B cell (primary cell): ENCODE measurements at regions not wholly inside any gene's neighbourhood (a gene's known extent, or its start where the extent isn't known, plus 50 kb on each side); places are given as distances from the start of the nearest gene placed in this dataset.

Source experiments
- ATAC-seq: fragments of 200-7000 bp; cut with Tn5 transposase; one replicate; pipeline ENCODE4 v1.10.0; 2021; ENCODE audit warnings: low read depth, mild to moderate bottlenecking, moderate number of reproducible peaks, moderate library complexity
- CTCF ChIA-PET: fragments of 350-600 bp; sonication (Branson Sonifier 250); formaldehyde crosslinking; loops from one replicate; lab custom pipeline; 2021; ENCODE audit warnings: antibody characterized with exemption, inconsistent platforms; lab: Charles Lee
- POLR2A ChIA-PET: fragments of 350-600 bp; sonication (Branson Sonifier 250); formaldehyde crosslinking; loops from one replicate; lab custom pipeline; 2021; ENCODE audit warnings: antibody characterized with exemption; lab: Charles Lee
- DNase-seq: peaks from one replicate; pipeline ENCODE4 v3.0.0; 2013
- H2AFZ ChIP-seq: 2 replicates; pipeline ENCODE4 v1.6.1; 2012; ENCODE audit warnings: mild to moderate bottlenecking, low read depth, low read length; ENCODE audit not compliant: insufficient read depth, poor library complexity, severe bottlenecking
- H3K27ac ChIP-seq, 2 donors: 1 replicate in 1 of 2; 2 replicates in 1 of 2; pipeline ENCODE4 v1.5.1; 2012 to 2013; ENCODE audit warnings: low read length in 2 of 2, mild to moderate bottlenecking in 2 of 2, moderate library complexity in 1 of 2
- H3K27me3 ChIP-seq, 4 experiments: fragments of 200-600 bp in 1 of 4; sonication (generic) in 1 of 4; replicated peaks in 1 of 4; 1 replicate in 2 of 4; 2 replicates in 2 of 4; pipeline versions ENCODE4 v1.6.1 to v1.7.0; 2013 to 2016; ENCODE audit warnings: low read length in 3 of 4, mild to moderate bottlenecking in 2 of 4, mixed read lengths in 1 of 4, moderate library complexity in 1 of 4; ENCODE audit not compliant: insufficient read depth in 4 of 4, control insufficient read depth in 3 of 4; ENCODE audit errors: control extremely low read depth in 1 of 4
- H3K36me3 ChIP-seq, 2 experiments: replicated peaks in 1 of 2; 1 replicate in 1 of 2; 2 replicates in 1 of 2; pipeline versions ENCODE4 v1.6.1 to v1.7.1; 2013; ENCODE audit warnings: low read length in 1 of 2; ENCODE audit not compliant: insufficient read depth in 2 of 2, control insufficient read depth in 1 of 2; ENCODE audit errors: control extremely low read depth in 1 of 2, extremely low read depth in 1 of 2
- H3K4me1 ChIP-seq, 2 donors: fragments of 200-600 bp in 1 of 2; sonication (generic) in 1 of 2; 1 replicate in 1 of 2; 2 replicates in 1 of 2; pipeline versions ENCODE4 v1.5.1 to v1.6.1; 2013 to 2017; ENCODE audit warnings: low read length in 2 of 2; ENCODE audit not compliant: control insufficient read depth in 2 of 2, insufficient read depth in 2 of 2
- H3K4me2 ChIP-seq: replicated peaks from 2 replicates; pipeline ENCODE3; 2012; ENCODE audit warnings: mild to moderate bottlenecking, low read depth, low read length; ENCODE audit not compliant: poor library complexity, severe bottlenecking
- H3K4me3 ChIP-seq, 5 experiments: fragments of 200-600 bp in 1 of 5; sonication (generic) in 1 of 5; 1 replicate in 3 of 5; 2 replicates in 2 of 5; pipeline versions ENCODE4 v1.5.1 to v1.7.0; 2011 to 2016; ENCODE audit warnings: low read length in 4 of 5, mild to moderate bottlenecking in 4 of 5, low read depth in 2 of 5, control low read depth in 1 of 5, moderate library complexity in 1 of 5; ENCODE audit not compliant: insufficient read depth in 1 of 5; ENCODE audit errors: control extremely low read depth in 1 of 5, extremely low read depth in 1 of 5
- H3K79me2 ChIP-seq: fragments of 200-600 bp; sonication (generic); one replicate; pipeline ENCODE4 v1.6.0; 2016; ENCODE audit warnings: low read length; ENCODE audit not compliant: control insufficient read depth, insufficient read depth
- H3K9ac ChIP-seq: fragments of 200-600 bp; sonication (generic); 2 replicates; pipeline ENCODE4 v1.6.1; 2017; ENCODE audit warnings: mild to moderate bottlenecking, low read length, moderate library complexity
- H3K9me3 ChIP-seq, 3 donors: one replicate each; pipeline versions ENCODE4 v1.6.1 to v1.7.1; 2013; ENCODE audit warnings: low read length in 2 of 3; ENCODE audit not compliant: control insufficient read depth in 2 of 3, insufficient read depth in 1 of 3; ENCODE audit errors: control extremely low read depth in 1 of 3
- H4K20me1 ChIP-seq: 2 replicates; pipeline ENCODE4 v1.6.0; 2012; ENCODE audit warnings: mild to moderate bottlenecking, low read length; ENCODE audit not compliant: insufficient read depth, control insufficient read depth, poor library complexity, severe bottlenecking
- H3K27ac Mint-ChIP-seq: one replicate; pipeline ENCODE4 v1.8.0; 2021; ENCODE audit warnings: mixed read lengths
- H3K27me3 Mint-ChIP-seq: one replicate; pipeline ENCODE4 v1.8.0; 2021; ENCODE audit warnings: mixed read lengths
- H3K4me1 Mint-ChIP-seq: one replicate; pipeline ENCODE4 v1.8.0; 2021; ENCODE audit warnings: mixed read lengths
- H3K4me3 Mint-ChIP-seq: one replicate; pipeline ENCODE4 v1.8.0; 2021; ENCODE audit warnings: mixed read lengths
- H3K9me3 Mint-ChIP-seq: one replicate; pipeline ENCODE4 v1.8.0; 2022; ENCODE audit warnings: mixed read lengths; ENCODE audit not compliant: insufficient read depth
- EZH2 ChIP-seq: IDR thresholded peaks from 2 replicates; pipeline ENCODE4 v1.6.1; 2012; ENCODE audit warnings: borderline replicate concordance, low read depth, mild to moderate bottlenecking, moderate library complexity, low read length; ENCODE audit not compliant: insufficient read depth, poor library complexity, severe bottlenecking
- WGBS: methylation state at CpG from one replicate; pipeline ENCODE4 v1.1.5; 2013; ENCODE audit warnings: missing lambda C conversion rate; ENCODE audit not compliant: insufficient coverage; 5-methylcytosine and 5-hydroxymethylcytosine counted together
- intact Hi-C: fragments of 100-400 bp; cut with micrococcal nuclease; formaldehyde crosslinking; loops from one replicate; pipeline ENCODE4 v1.10.0; 2022
- TF ChIP-seq, protein P1 (sequence below): fragments of 200-600 bp; IDR thresholded peaks from one replicate; pipeline ENCODE4 v1.8.0; 2022; ENCODE audit warnings: antibody characterized with exemption, mild to moderate bottlenecking

DNA sequence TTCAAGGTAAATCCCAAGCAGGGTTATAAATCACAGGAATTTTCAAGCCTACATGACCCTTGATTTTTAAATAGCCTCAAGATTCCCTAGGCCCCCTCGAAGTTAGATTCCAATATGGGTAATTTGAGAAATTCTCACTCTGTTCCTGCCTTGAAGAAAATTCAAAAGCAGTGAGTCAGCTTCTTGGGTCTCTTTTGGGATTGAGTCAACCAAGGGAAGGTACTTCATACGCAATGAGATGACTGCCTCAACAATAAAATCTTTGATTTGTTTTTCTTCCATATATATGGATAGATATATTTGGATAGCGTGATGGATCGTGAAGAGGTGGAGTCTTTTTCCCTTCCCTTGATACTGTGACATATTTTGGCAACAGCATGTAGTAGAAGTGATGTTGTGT, 180.4 kb upstream of the ATP2B1 start:
- CTCF ChIA-PET: no interaction called here
- Mint-ChIP-seq H3K4me3 (no peak overlapping the region), H3K9me3 (peaks cover 5% of the 10 kb centered on the region), H3K27me3 (no peaks in the 10 kb centered on the region), H3K4me1 (peaks cover 20% of the 10 kb centered on the region), H3K27ac (no peak overlapping the region)
- ATAC-seq (no peak), DNase-seq (no peak)
- H3K9ac ChIP-seq: no peak overlapping the region
- H3K9me3 ChIP-seq: peaks cover 0 to 1% (median 0%) of the 10 kb centered on the region in 3 donors
- no peak overlapping the region for H2AFZ ChIP-seq
- H3K27ac ChIP-seq: no peak overlapping the region
- no peaks in the 10 kb centered on the region for H3K36me3 ChIP-seq
- TF ChIP-seq EZH2: no peak
- TF ChIP-seq, protein P1, sequence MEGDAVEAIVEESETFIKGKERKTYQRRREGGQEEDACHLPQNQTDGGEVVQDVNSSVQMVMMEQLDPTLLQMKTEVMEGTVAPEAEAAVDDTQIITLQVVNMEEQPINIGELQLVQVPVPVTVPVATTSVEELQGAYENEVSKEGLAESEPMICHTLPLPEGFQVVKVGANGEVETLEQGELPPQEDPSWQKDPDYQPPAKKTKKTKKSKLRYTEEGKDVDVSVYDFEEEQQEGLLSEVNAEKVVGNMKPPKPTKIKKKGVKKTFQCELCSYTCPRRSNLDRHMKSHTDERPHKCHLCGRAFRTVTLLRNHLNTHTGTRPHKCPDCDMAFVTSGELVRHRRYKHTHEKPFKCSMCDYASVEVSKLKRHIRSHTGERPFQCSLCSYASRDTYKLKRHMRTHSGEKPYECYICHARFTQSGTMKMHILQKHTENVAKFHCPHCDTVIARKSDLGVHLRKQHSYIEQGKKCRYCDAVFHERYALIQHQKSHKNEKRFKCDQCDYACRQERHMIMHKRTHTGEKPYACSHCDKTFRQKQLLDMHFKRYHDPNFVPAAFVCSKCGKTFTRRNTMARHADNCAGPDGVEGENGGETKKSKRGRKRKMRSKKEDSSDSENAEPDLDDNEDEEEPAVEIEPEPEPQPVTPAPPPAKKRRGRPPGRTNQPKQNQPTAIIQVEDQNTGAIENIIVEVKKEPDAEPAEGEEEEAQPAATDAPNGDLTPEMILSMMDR: no peak
- no CpG with 5 or more reads among the region's 4 CpGs for WGBS
- H3K4me3 ChIP-seq: no peak overlapping the region
- H3K27me3 ChIP-seq: no peaks in the 10 kb centered on the region
- POLR2A ChIA-PET: no interaction called here
- H3K4me2 ChIP-seq: no peak overlapping the region
- intact Hi-C loops: no loop called here
- peaks cover 0 to 5% of the 10 kb centered on the region in 2 donors for H3K4me1 ChIP-seq
- no peaks in the 10 kb centered on the region for H3K79me2 ChIP-seq
- no peaks in the 10 kb centered on the region for H4K20me1 ChIP-seq

DNA sequence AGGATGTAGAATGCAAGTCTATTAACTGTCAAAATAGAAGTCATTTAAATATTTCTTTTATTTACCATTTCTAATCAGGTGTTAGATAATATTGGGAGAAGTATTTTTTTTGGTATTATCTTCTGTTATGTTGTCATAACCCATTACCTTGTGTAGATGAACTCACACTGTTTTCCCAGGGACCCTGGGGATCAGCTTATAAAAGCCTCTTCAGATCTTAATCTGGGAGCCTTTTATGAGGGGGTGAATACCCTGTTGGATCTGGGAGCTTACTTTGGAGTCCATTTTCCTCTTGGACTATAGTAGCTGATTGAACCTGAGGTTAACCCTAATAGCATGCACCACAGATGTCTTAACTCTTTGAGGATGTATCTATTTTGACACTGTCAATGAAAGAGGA, 176.3 kb upstream of the ATP2B1 start:
- POLR2A ChIA-PET: interaction anchor here (1.4 kb wide), 1 partner anchor 175 kb away, joined by 5 read pairs; the partner anchor contains the start of gene ATP2B1
- no peak for TF ChIP-seq EZH2
- TF ChIP-seq, protein P1: no peak
- DNase-seq (no peak), ATAC-seq (no peak)
- Mint-ChIP-seq H3K27ac (no peak overlapping the region), H3K27me3 (no peaks in the 10 kb centered on the region), H3K4me3 (no peak overlapping the region), H3K9me3 (peaks cover 2% of the 10 kb centered on the region), H3K4me1 (peaks cover 37% of the 10 kb centered on the region)
- intact Hi-C loops: no loop called here
- Histone ChIP-seq H4K20me1 (no peaks in the 10 kb centered on the region), H3K79me2 (no peaks in the 10 kb centered on the region), H3K9ac (no peak overlapping the region), H3K27me3 (no peaks in the 10 kb centered on the region), H3K4me2 (no peak overlapping the region), H3K9me3 (no peaks in the 10 kb centered on the region), H3K27ac (no peak overlapping the region), H3K36me3 (no peaks in the 10 kb centered on the region), H2AFZ (no peak overlapping the region), H3K4me1 (peaks cover 27 to 33% of the 10 kb centered on the region in 2 donors), H3K4me3 (no peak overlapping the region)
- CTCF ChIA-PET: interaction anchor here (1.6 kb wide), 1 partner anchor 11 kb away, joined by 4 read pairs; no protein-coding TSS in a partner anchor
